ENCODE measurements at regions not wholly inside any gene's neighbourhood (a gene's known extent, or its start where the extent isn't known, plus 50 kb on each side); places are given as distances from the start of the nearest gene placed in this dataset.
"Not testable (repeated sequence)": the region's sequence is repeated elsewhere in the genome, so short reads cannot be mapped to it uniquely, and the experiment has no call there.

DNA sequence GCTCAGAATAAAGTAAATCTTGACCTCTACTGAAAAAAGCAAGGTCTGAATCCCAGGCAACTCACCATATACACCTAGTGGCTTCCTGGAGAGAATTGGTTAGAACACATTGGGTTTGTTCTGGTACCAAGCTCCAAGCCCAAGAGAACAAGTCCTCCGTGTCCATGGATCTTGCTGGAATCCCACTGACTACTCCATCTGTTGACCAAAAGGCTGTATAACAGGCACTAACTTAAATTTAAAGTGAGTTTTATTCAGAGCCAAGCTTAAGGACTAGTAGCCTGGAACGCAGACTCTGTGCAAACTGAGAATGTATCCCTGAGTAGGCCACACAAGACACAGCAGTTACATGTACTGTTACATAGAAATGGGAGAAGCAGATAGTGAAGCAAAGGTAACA, 342.1 kb upstream of the LRRC3B start:
- DNase-seq (ENCODE audit: low read depth): no peak

- DNase-seq (ENCODE audit: low read depth): no peak
Observed at GRCh38 chr3:26281284-26281985, 341.1 kb upstream of the LRRC3B start.

DNA sequence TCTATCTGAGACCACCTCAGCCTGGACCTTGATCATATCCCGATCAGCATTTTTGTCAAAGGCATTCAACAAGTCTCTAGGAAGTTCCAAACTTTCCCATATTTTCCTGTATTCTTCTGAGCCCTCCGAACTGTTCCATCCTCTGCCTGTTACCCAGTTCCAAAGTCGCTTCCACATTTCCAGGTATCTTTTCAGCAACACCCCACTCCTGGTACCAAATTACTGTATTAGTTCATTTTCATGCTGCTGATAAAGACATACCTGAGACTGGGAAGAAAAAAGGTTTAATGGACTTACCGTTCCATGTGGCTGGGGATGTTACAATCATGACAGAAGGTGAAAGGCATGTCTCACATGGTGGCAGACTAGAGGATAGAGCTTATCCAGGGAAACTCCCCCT, 338.1 kb upstream of the LRRC3B start:
- not testable (repeated sequence) for DNase-seq (ENCODE audit: low read depth)

GRCh38 chr3:26291840-26292239, 330.7 kb upstream of the LRRC3B start:
- no peak for DNase-seq (ENCODE audit: low read depth)

- DNase-seq (ENCODE audit: low read depth): no peak
Observed at GRCh38 chr3:26292780-26293179, 329.8 kb upstream of the LRRC3B start.

DNA sequence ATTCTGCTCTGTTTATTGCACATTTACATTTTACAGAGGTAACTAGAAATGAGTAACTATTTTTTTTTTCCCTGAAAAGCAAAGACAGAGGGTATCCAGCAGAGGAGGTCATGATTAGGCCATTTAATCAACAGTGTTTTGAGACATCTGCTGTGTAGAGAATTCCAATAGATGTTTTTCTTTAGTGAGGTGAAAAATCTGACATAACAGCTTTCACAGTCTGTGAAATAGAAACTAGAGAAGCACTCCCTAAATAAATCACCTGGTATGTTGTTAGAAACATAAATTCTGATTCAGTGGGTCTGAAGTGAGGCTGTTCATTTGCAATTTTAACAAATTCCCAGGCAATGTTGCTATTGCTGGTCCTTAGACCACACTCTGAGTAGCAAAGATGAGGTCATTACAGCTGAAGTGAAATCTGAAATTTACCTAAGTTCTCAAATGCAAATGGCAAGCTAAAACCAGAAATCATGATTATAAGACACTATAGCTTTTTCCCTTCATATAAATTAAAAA, 329.2 kb upstream of the LRRC3B start:
- no peak for DNase-seq (ENCODE audit: low read depth)

GRCh38 chr3:26307192-26307591, 315.4 kb upstream of the LRRC3B start:
- no peak for DNase-seq (ENCODE audit: low read depth)

- no peak for DNase-seq (ENCODE audit: low read depth)
Observed at GRCh38 chr3:26307787-26308186, 314.8 kb upstream of the LRRC3B start.

DNA sequence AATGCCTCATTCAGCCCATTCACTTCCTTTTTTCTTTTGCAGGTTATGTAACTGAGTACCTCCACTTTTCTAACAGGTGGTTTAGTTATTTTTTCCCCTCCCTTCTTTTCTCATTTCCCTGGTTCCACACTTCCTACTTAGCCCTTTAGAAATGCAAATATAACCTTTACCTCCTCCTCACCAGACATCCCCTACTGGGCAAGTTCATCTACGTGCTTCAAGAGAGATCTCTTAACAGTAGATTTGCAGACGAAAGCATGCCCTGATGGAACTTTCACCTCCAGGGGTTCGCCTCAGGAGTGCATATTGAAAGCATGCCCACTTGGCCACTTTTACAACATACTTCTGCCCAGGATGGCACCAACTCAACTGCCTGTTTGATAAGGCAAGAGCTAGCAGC, 314.1 kb upstream of the LRRC3B start:
- no peak for DNase-seq (ENCODE audit: low read depth)

GRCh38 chr3:26309536-26309935, 313.0 kb upstream of the LRRC3B start:
- DNase-seq (ENCODE audit: low read depth): not testable (repeated sequence)

DNA sequence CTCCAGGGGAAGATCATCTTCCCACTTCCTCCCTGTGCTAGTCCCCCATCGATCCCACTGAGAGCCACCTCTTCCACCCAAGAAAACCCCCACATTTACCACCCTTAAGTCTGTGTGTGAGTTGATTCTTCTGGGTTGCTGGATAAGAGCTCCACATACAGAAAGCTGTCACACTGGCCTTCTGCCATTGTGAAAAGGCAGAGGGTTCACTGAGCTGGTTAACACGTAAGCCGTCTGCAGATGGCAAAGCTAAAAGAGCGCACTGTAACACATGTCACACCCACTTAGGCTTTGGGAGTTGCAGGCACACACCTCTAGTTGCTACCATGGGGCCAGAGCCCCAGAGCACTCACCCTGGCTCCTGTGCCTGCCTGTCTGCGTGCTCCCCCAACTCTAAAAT, 309.8 kb upstream of the LRRC3B start:
- no peak for DNase-seq (ENCODE audit: low read depth)

DNA sequence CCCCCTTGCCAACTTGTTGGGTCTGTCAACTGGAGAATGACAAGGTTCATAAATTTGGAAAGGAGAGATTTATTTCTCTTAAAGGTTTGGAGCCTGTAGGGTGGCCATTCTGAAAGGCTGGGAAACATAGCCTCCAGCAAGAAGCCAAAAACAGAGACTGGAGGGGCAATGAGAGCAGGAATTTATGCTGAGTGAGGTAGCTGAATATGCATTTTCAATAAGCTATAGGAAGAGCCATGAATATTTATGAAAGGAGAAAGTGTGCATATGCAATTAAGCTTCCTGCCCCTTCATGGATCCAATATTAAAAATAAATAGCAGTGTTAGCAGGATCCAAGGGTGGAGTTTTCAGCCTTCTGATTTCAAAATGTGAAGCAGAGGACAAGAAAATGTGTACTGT, 306.1 kb upstream of the LRRC3B start:
- DNase-seq (ENCODE audit: low read depth): no peak

DNA sequence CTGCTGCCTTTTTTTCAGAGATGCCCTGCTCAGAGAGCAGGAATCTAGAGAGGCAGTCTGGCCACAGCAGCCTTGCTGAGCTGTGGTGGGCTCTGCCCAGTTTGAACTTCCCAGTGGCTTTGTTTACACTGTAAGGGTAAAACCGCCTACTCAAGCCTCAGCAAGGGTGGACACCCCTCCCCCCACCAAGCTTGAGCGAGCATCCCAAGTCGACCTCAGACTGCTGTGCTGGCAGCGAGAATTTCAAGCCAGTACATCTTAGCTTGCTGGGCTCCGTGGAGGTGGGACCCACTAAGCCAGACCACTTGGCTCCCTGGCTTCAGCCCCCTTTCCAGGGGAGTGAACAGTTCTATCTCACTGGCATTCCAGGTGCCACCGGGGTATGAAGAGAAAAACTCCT, 298.8 kb upstream of the LRRC3B start:
- DNase-seq (ENCODE audit: low read depth): not testable (repeated sequence)

GRCh38 chr3:26340001-26340400, 282.6 kb upstream of the LRRC3B start:
- DNase-seq (ENCODE audit: low read depth): no peak

GRCh38 chr3:26343647-26344046, 278.9 kb upstream of the LRRC3B start:
- no peak for DNase-seq (ENCODE audit: low read depth)

DNA sequence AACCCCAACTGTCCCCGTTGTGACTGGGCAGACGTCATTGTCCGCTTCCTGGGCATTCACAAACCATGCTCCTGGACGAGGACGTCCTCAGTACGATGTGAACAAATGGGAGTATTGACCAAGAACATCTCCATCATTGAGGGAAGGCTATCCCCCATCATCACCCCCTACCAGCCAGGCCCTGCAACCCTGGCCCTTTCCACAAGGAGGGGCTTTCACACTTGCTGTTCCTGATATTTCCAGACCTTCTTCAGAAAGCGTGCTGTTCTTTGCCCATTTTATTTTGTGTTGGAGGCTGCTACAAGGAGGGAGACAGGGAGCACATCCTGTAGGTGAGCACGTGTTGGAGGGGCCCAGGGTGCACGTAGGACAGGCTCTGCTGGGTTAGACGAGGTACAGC, 277.0 kb upstream of the LRRC3B start:
- DNase-seq (ENCODE audit: low read depth): no peak

DNA sequence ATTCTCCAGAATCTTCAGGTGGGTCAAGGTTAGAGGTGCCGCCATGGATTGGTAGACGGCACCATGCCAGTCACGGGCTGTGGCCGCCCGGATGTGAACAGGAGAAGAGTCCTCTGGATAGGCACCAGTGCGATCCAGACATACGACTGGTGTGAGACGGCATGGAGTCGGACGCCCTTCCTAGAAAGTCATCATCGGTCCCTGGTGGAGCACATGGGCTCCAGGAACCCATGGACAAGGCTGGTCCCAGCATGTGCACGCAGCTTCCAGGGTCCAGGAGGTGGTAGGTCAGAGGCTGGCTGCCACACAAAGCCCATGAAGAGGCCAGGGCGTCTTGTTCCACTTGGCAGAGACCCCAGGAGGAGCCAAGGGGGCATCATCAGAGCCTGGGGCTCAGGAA, 276.1 kb upstream of the LRRC3B start:
- no peak for DNase-seq (ENCODE audit: low read depth)

DNA sequence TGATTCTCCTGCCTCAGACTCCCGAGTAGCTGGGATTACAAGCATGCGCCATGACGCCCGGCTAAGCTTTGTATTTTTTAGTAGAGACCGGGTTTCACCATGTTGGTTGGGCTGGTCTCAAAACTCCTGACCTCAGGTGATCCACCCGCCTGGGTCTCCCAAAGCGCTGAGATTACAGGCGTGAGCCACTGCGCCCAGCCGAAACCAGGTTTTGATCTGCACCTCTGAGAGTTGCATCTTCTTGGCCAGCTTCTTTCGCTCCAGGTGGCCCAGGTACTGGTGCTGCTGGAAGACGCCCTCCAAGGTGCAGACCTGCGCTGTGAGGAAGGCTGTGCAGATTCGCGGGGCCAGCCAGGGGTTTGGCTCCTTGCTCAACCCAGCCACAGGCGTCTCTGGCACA, 275.4 kb upstream of the LRRC3B start:
- no peak for DNase-seq (ENCODE audit: low read depth)

DNA sequence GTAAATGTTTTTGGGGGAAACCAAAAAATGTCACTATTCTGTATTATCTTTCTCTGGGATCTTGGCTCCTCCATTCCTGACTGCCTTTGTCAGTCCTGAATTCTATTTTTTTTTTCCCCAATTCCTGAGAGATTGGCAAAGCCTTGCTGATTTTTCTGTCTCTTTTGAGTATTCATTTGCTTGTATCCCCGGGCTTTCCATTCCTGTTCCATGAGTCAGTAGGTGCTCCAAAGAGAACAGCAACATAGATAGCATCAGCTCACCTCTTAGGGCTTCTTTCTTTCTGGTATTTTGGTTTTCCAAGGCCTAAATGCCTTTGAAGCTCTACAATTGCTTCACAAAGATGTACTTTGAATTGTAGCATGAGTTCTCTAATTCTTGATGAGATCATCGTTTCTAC, 271.7 kb upstream of the LRRC3B start:
- DNase-seq (ENCODE audit: low read depth): no peak

- no peak for DNase-seq (ENCODE audit: low read depth)
Observed at GRCh38 chr3:26353097-26353496, 269.5 kb upstream of the LRRC3B start.

DNA sequence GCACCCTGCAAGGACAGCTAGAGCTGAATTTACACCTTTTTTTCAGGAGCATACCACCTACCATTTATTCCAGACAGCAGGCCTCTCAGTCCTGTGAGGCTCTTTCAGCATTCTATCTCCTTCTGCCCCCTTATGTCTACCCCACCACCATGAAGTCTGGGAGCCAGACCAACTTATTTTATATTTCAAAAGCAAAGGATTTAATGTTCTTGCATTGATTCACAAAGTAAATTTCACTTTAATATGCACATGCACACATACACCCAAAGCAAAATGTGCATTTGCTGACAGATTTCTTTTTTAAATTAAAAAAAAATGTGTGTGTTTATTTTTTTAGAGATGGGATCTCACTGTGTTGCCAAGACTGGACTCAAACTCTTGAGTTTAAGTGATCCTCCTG, 264.2 kb upstream of the LRRC3B start:
- DNase-seq (ENCODE audit: low read depth): no peak

GRCh38 chr3:26365706-26366105, 256.9 kb upstream of the LRRC3B start:
- DNase-seq (ENCODE audit: low read depth): no peak

DNA sequence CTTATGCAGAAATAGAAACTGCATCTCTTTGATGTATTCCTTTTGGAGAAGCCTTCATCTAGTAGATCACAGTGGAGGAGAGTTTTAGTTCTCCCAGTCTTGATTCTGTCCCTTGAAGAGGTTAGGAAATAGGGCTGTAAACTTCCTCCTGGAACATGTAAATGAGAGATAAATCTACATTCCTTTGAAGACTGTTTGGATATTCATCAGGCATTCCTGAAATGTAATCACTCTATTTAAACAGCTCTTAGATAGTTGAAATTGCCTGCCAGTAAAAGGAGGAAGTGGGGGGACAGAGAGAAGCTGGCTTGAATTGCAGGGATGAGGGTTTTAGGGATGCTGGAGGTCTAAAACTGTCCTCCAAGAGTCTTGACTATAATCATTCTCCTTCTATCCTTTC, 254.3 kb upstream of the LRRC3B start:
- no peak for DNase-seq (ENCODE audit: low read depth)

DNA sequence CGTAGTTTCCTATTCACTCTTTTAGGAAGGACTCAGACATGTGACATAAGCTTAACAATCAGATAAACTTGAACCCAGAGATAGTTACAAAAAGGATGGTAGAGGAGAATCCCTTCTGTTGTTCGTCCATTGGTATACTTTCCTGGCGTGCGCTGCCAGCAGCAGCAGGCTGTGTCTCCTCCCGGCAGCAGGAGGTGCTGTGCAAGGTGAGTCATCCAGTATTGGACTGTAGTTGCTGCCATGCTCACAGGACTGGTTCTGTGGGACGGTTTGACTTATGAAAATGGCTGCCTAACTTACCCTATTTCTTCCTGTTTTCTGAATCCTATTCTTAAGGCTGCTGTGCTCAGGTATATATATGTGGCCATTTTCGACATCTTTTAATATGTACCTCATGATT, 253.4 kb upstream of the LRRC3B start:
- DNase-seq (ENCODE audit: low read depth): no peak

All from non-pigmented ciliary epithelial cell (primary cell).